Immature natural killer cell (primary cell): ENCODE measurements at regions not wholly inside any gene's neighbourhood (a gene's known extent, or its start where the extent isn't known, plus 50 kb on each side); places are given as distances from the start of the nearest gene placed in this dataset.
"Not testable (repeated sequence)": the region's sequence is repeated elsewhere in the genome, so short reads cannot be mapped to it uniquely, and the experiment has no call there.

Source experiments
- DNase-seq, 3 donors: peaks; one replicate each; pipeline ENCODE4 v3.0.0; 2022; ENCODE audit warnings: mixed read lengths in 1 of 3
- H3K27ac Mint-ChIP-seq, 6 donors: one replicate each; pipeline ENCODE4 v1.8.0; 2020; ENCODE audit warnings: mixed read lengths in 6 of 6, mild to moderate bottlenecking in 5 of 6, inconsistent platforms in 4 of 6, moderate library complexity in 3 of 6
- H3K27me3 Mint-ChIP-seq, 3 donors: one replicate each; pipeline ENCODE4 v1.8.0; 2020 to 2021; ENCODE audit warnings: low read depth in 3 of 3, mild to moderate bottlenecking in 3 of 3, mixed read lengths in 3 of 3, moderate library complexity in 3 of 3, inconsistent platforms in 1 of 3
- H3K36me3 Mint-ChIP-seq, 3 donors: one replicate each; pipeline ENCODE4 v1.8.0; 2020; ENCODE audit warnings: mixed read lengths in 3 of 3, inconsistent platforms in 2 of 3, mild to moderate bottlenecking in 2 of 3
- H3K4me1 Mint-ChIP-seq, 2 donors: one replicate each; pipeline ENCODE4 v1.8.0; 2020; ENCODE audit warnings: inconsistent platforms in 2 of 2, mild to moderate bottlenecking in 2 of 2, mixed read lengths in 2 of 2, moderate library complexity in 1 of 2
- H3K4me3 Mint-ChIP-seq, 5 donors: one replicate each; pipeline ENCODE4 v1.8.0; 2020; ENCODE audit warnings: mild to moderate bottlenecking in 5 of 5, mixed read lengths in 5 of 5, inconsistent platforms in 3 of 5, moderate library complexity in 3 of 5
- H3K9me3 Mint-ChIP-seq, 6 donors: one replicate each; pipeline ENCODE4 v1.8.0; 2020; ENCODE audit warnings: mild to moderate bottlenecking in 6 of 6, mixed read lengths in 6 of 6, inconsistent platforms in 4 of 6, moderate library complexity in 3 of 6

DNA sequence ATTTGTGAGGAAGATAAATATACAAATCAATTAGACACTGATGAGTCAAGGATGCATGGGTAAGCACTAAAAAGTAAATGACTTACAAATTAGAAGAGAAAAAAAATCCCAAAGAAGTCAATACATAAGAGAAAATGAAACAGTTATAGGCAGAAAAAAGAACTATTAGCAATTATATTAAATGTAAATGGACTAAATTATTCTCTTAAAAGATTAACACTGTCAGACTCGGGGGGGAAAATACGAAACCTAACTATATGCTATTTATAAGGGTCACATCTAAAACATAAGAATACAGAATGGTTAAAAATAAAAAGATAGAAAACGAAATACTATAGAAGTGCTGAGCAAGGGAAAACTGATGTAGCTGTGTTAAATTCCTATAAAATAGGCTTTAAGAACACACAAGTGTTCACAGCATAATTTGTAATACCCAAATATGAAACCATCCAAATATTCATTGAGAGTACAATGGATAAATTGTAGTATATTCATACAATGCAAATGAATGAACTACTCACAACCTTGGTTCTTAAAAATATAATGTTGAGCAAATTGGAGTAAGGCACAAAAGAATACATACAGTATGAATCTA, 67.1 kb upstream of the SH3PXD2B start:
- Mint-ChIP-seq H3K27ac (no peak overlapping the region), H3K27me3 (peaks cover 3 to 13% (median 6%) of the 10 kb centered on the region in 3 donors), H3K36me3 (no peaks in the 10 kb centered on the region), H3K9me3 (peaks cover 5 to 13% (median 10%) of the 10 kb centered on the region in 6 donors), H3K4me3 (no peak overlapping the region), H3K4me1 (no peaks in the 10 kb centered on the region)
- DNase-seq: no peak

GRCh38 chr5:172511952-172512351, 57.6 kb upstream of the SH3PXD2B start:
- no peak overlapping the region for H3K4me3 Mint-ChIP-seq
- no peak overlapping the region for H3K27ac Mint-ChIP-seq
- H3K36me3 Mint-ChIP-seq: peaks cover 0 to 9% (median 8%) of the 10 kb centered on the region in 3 donors
- no peak for DNase-seq
- no peaks in the 10 kb centered on the region for H3K4me1 Mint-ChIP-seq
- peaks cover 6 to 18% (median 18%) of the 10 kb centered on the region in 3 donors for H3K27me3 Mint-ChIP-seq
- H3K9me3 Mint-ChIP-seq: peaks cover 3 to 24% (median 12%) of the 10 kb centered on the region in 6 donors

DNA sequence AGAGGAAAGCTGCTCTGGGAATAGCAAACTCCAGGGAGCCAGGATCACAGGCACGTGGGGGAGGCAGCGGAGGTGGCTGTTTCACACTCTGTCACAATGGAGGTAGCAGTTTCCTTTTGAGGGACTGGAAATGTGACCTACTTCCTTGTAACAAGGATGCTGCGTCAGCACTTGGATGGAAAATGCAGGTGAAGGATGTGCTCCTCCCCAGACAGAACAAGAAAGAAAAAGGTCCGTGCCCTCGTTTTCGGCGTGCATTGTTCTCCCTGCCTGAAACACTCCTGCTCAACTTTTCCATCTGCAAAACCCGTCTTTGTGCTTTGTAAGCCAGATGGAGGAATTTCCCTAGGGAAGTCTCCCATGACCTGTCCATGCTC, 55.1 kb upstream of the SH3PXD2B start:
- Mint-ChIP-seq H3K4me3 (no peak overlapping the region), H3K27me3 (peaks cover 9 to 16% (median 11%) of the 10 kb centered on the region in 3 donors), H3K27ac (no peak overlapping the region), H3K36me3 (peaks cover 0 to 9% (median 8%) of the 10 kb centered on the region in 3 donors), H3K9me3 (peaks cover 3 to 24% (median 11%) of the 10 kb centered on the region in 6 donors), H3K4me1 (no peaks in the 10 kb centered on the region)
- DNase-seq: no peak

DNA sequence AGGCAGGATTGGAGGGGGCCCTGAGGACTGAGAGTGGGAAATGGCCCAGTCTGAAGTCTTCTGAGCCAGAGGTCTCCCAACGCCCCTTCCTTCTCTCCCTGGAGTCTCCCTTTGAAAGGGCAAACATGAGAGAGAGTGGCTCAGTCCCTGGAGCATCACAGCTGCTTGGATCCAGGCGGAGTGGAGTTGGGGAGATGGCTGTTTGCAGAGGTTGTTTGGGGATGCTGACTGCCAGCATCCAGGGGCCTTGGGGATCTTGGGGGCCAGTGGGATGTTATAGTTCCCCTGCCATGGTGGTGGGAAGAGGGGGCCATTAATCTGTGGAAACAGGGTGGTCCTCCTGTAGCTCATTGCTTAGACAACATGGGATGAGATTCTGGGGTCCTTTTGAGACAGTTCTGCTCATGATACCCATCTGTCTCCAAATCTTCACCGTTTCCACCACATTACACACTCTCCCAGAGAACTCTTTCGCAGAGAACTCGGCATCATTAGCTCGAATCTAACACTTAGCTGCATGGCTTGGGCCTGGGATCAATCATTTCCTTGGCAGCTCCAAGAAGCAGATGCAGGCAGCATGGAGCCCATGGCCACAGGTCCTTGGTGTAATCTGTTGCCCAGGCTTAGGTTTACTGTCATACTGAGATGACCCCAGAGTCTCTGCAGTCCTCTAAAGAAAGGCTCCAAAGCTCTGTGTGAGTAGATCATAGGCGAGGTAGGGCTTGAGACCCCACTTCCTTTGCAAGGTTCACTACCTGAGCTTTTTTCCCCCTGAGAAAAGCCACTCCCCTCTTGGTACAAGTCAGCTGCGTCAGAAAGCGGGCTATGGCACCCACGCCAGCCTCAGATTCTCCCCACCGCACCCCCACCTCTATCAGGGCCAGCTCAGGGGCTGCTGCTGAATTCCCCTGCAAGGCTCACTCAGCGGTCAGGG, 54.4 kb upstream of the SH3PXD2B start:
- Mint-ChIP-seq H3K9me3 (peaks cover 3 to 24% (median 11%) of the 10 kb centered on the region in 6 donors), H3K36me3 (peaks cover 0 to 9% (median 8%) of the 10 kb centered on the region in 3 donors), H3K4me1 (no peaks in the 10 kb centered on the region), H3K4me3 (no peak overlapping the region), H3K27me3 (peaks cover 8 to 16% (median 9%) of the 10 kb centered on the region in 3 donors), H3K27ac (no peak overlapping the region)
- no peak for DNase-seq

DNA sequence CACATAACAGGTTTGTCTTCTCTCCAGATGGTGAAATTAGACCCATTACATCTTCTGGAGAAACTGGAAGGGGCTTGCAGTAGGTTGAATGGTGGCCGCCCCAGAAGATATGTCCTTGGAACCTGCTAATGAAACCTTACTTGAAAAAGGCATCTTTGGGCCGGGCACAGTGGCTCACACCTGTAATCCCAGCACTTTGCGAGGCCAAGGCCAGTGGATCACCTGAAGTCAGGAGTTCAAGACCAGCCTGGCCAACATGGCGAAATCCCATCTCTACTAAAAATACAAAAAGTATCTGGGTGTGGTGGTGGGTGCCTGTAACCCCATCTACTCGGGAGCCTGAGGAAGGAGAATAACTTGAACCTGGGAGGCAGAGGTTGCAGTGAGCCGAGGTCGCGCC, 53.2 kb upstream of the SH3PXD2B start:
- H3K27me3 Mint-ChIP-seq: peaks cover 8 to 15% (median 8%) of the 10 kb centered on the region in 3 donors
- H3K36me3 Mint-ChIP-seq, DNase-seq, H3K4me1 Mint-ChIP-seq, H3K4me3 Mint-ChIP-seq, H3K27ac Mint-ChIP-seq: not testable (repeated sequence)
- peaks cover 3 to 20% (median 10%) of the 10 kb centered on the region in 6 donors for H3K9me3 Mint-ChIP-seq

DNA sequence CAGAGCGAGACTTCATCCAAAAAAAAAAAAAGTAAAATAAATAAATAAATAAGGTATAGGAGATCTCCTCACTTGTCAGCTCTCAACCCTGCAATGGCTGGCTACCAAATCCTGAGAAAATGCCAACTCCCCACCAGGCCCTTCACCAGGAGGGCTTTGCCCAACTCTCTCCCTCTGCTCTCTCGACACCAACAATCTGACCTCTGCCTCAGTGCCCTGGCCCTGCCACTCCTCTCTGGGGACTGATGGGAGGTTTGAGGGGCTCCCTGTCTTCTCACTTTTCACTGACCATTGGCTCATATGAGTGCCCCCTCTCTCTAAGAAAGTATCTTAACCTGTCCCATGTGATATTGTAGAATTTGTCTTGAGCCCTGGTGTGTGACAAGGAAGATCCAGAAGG, 52.6 kb upstream of the SH3PXD2B start:
- H3K36me3 Mint-ChIP-seq: peaks cover 0 to 2% (median 2%) of the 10 kb centered on the region in 3 donors
- no peak overlapping the region for H3K27ac Mint-ChIP-seq
- DNase-seq: no peak
- H3K9me3 Mint-ChIP-seq: peaks cover 0 to 14% (median 6%) of the 10 kb centered on the region in 6 donors
- no peak overlapping the region for H3K4me3 Mint-ChIP-seq
- no peaks in the 10 kb centered on the region for H3K4me1 Mint-ChIP-seq
- peaks cover 5 to 10% (median 5%) of the 10 kb centered on the region in 3 donors for H3K27me3 Mint-ChIP-seq

DNA sequence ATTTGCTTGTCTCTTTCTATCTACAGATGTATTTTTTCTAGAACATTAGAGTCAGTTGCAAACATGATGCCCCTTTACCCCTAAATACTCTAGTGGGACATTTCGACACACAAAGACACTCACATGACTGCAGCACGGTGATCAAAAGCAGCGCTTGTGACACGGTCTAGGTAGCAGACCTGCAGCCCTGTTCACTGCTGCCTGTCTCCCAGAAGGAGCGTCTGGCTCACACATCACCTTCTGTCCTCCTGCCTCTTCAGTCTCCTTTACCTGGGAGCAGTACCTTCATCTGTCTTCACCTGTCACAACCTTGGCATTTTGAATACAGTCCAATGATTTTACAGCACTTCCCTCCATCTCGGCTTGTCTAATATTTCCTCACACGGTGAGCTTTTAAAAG, 51.9 kb upstream of the SH3PXD2B start:
- Mint-ChIP-seq H3K36me3 (no peaks in the 10 kb centered on the region), H3K4me3 (no peak overlapping the region), H3K27me3 (peaks cover 5 to 10% (median 5%) of the 10 kb centered on the region in 3 donors), H3K27ac (no peak overlapping the region), H3K9me3 (peaks cover 0 to 8% (median under 1%) of the 10 kb centered on the region in 6 donors), H3K4me1 (no peaks in the 10 kb centered on the region)
- DNase-seq: no peak

- H3K4me3 Mint-ChIP-seq: no peak overlapping the region
- peaks cover 5 to 10% (median 5%) of the 10 kb centered on the region in 3 donors for H3K27me3 Mint-ChIP-seq
- H3K36me3 Mint-ChIP-seq: no peaks in the 10 kb centered on the region
- no peaks in the 10 kb centered on the region for H3K4me1 Mint-ChIP-seq
- peaks cover 0 to 4% (median 0%) of the 10 kb centered on the region in 6 donors for H3K9me3 Mint-ChIP-seq
- no peak overlapping the region for H3K27ac Mint-ChIP-seq
- no peak for DNase-seq
These were observed 51.5 kb upstream of the SH3PXD2B start for GRCh38 chr5:172505845-172506244.

- DNase-seq: no peak
- no peak overlapping the region for H3K27ac Mint-ChIP-seq
- no peak overlapping the region for H3K4me3 Mint-ChIP-seq
- H3K4me1 Mint-ChIP-seq: no peaks in the 10 kb centered on the region
- H3K27me3 Mint-ChIP-seq: peaks cover 3 to 10% (median 5%) of the 10 kb centered on the region in 3 donors
- no peaks in the 10 kb centered on the region for H3K9me3 Mint-ChIP-seq
- H3K36me3 Mint-ChIP-seq: no peaks in the 10 kb centered on the region
These were observed 51.1 kb upstream of the SH3PXD2B start for GRCh38 chr5:172505403-172505759.

DNA sequence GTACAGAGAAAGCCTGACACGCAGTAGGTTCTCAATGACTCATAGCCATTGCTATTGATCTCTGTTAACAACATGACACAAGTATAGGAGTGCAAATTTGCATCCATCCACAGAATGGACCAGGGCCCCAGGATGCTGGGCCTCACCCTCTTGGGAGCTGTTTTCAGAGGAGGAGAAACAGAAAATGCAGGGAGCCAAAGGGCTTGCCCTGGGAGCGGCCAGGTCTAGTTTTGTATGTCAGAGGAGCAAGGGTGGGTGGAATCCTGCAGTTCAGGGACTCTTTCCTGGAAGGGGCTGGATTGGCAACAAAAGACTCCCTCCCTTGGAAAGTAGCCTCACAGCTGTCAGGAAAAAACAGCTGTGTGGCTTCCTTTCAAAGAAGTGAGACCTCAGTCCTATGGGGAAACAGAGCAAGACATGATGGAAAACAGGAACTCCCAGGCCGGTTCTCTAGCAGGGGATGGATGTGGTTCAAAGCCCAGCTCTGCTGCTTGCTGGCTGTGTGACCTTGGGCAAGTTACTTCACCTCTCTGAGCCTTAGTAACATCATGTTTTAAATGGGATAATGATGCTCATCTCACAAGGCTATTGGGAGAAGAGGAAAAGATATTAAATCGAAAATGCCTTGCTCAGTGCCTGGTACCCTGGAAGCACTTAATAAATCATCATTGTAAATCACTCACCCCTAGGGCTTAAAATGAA, 50.5 kb upstream of the SH3PXD2B start:
- Mint-ChIP-seq H3K4me1 (no peaks in the 10 kb centered on the region), H3K27me3 (peaks cover 6 to 10% (median 7%) of the 10 kb centered on the region in 3 donors), H3K27ac (no peak overlapping the region), H3K36me3 (no peaks in the 10 kb centered on the region), H3K9me3 (no peaks in the 10 kb centered on the region), H3K4me3 (no peak overlapping the region)
- DNase-seq: no peak

DNA sequence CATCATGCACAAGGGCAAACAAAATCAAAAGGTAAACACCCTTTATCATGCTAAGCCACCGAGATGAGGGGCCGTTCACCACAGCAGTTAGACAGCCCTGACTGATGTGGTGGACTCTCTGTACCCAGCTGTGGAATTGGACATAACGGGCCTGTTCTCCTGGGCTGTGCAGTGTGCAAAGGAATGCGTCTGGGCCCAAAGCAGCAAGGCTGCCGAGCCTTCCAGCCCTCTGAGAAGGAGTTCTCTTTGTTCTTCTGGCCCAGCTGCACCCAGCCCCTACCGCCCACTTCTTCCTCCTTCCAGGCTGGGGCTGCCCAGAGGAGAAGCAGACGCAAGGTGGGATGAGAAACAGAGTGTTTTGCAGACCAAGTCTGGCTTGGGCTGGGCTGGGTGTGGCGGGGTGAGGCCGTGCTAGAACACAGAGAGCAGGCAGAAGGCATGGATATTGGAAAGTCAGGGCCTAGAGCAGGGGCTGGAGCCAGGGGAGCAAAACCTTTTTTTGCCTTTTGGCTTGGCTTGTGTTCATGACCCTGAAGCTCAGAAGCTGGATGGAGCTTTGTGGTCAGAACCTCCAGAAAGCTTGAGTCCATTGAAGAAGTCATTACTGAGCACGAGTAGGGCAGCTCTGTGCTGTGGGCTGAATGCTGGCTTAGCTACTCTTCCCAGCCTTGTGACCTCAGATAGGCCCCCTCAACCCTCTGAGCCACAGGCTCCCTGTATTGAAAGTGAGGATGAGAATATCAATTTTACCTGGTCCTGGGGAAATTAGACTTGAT, 49.8 kb upstream of the SH3PXD2B start:
- DNase-seq: no peak
- Mint-ChIP-seq H3K9me3 (no peaks in the 10 kb centered on the region), H3K36me3 (no peaks in the 10 kb centered on the region), H3K27me3 (peaks cover 7 to 10% (median 8%) of the 10 kb centered on the region in 3 donors), H3K27ac (no peak overlapping the region), H3K4me1 (peaks cover 0 to 1% of the 10 kb centered on the region in 2 donors), H3K4me3 (no peak overlapping the region)
